ENCODE measurements at regions not wholly inside any gene's neighbourhood (a gene's known extent, or its start where the extent isn't known, plus 50 kb on each side); places are given as distances from the start of the nearest gene placed in this dataset.

DNA sequence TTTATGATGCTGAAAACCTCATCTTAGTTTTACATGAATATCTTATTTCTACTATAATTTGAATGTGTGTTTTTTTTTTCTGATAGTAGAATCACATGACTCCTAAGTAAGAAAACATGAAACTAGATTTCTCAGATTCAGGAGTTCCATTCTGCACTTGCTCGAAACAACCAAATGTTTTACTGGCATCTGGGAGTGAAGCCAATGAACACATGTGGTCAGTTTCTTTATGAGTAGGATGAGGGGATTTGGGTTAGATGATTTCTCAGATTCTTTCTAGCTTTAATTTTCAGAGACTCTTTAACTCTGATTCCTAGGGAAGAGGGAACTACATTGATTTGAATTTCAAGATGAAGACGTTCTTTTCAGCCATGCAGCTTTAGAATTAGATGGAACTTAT is 225.0 kb upstream of the NT5C1B start:
- H3K9ac ChIP-seq (ENCODE audit: low read length), result no peak overlapping the region
- H3K4me3 ChIP-seq (ENCODE audit: low read length), result no peak overlapping the region
- no peaks in the 10 kb centered on the region for H3K9me3 ChIP-seq (ENCODE audit: control insufficient read depth, low read depth, low read length)
- no peaks in the 10 kb centered on the region for H3K4me1 ChIP-seq (ENCODE audit: control insufficient read depth, low read depth, low read length)
- H3K27me3 ChIP-seq (ENCODE audit: control insufficient read depth, insufficient read depth, low read length), result no peaks in the 10 kb centered on the region
- H3K36me3 ChIP-seq (ENCODE audit: control insufficient read depth, low read depth, low read length), result no peaks in the 10 kb centered on the region
- H3K27ac ChIP-seq (ENCODE audit: low read length), result no peak overlapping the region

DNA sequence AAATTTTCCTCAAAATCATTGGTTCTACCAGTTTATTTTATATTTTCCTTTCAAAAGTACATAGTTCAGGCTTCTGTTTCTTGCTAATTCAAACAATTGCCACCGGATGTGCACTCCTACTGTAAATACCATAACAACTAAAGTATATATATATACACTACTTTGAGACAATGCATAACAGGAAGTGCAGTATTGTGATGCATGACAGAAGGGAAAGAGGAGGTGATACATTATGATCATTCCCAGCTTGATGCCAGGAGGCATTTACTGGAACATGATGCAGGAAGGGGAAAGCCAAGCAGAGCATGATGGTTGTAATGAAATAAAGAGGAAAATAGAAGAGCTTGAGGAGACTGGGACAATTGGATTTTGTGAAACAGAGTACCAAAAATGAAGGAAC is 215.2 kb upstream of the NT5C1B start:
- no peaks in the 10 kb centered on the region for H3K9me3 ChIP-seq (ENCODE audit: control insufficient read depth, low read depth, low read length)
- no peak overlapping the region for H3K9ac ChIP-seq (ENCODE audit: low read length)
- H3K36me3 ChIP-seq (ENCODE audit: control insufficient read depth, low read depth, low read length), result no peaks in the 10 kb centered on the region
- no peak overlapping the region for H3K27ac ChIP-seq (ENCODE audit: low read length)
- no peak overlapping the region for H3K4me3 ChIP-seq (ENCODE audit: low read length)
- no peaks in the 10 kb centered on the region for H3K27me3 ChIP-seq (ENCODE audit: control insufficient read depth, insufficient read depth, low read length)
- H3K4me1 ChIP-seq (ENCODE audit: control insufficient read depth, low read depth, low read length), result no peaks in the 10 kb centered on the region

DNA sequence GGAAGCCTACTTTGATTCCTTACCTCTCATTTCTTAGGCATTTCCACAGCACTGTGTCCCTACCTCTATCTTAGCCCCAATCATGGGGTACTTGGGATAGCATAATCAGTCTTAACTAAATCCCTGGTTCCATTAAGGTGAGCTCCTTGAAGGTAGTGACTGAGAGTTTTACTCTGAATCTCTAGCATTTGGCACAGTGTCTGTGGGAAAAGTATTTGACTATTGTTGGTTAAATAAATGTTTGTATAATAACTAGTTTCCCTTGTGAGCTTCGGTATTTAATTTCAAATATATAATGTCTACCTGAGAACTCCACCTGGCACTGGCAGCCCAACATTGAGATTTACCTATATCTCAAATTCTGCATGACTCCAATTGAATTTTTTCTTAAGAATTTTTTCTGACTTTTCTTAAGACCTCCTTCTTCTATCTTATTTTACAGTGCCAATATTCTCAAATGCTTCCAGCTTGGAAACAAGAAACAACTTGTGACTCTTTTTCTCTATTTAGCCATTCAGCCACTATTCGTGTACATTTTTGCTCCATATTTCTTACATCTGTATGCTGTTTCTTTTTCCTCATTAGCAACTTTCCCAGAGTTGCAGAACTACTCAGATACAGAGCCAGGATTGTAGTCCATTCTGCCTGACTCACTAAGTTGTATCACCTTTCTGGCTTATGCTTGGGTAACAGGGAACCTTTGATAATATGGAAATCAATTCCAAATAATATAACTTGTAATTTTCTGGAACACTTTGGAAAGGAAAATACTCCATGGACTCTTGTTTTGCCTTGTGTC is 214.0 kb upstream of the NT5C1B start:
- no peak overlapping the region for H3K27ac ChIP-seq (ENCODE audit: low read length)
- no peaks in the 10 kb centered on the region for H3K9me3 ChIP-seq (ENCODE audit: control insufficient read depth, low read depth, low read length)
- H3K4me1 ChIP-seq (ENCODE audit: control insufficient read depth, low read depth, low read length), result no peaks in the 10 kb centered on the region
- no peak overlapping the region for H3K4me3 ChIP-seq (ENCODE audit: low read length)
- H3K36me3 ChIP-seq (ENCODE audit: control insufficient read depth, low read depth, low read length), result no peaks in the 10 kb centered on the region
- no peaks in the 10 kb centered on the region for H3K27me3 ChIP-seq (ENCODE audit: control insufficient read depth, insufficient read depth, low read length)
- no peak overlapping the region for H3K9ac ChIP-seq (ENCODE audit: low read length)

DNA sequence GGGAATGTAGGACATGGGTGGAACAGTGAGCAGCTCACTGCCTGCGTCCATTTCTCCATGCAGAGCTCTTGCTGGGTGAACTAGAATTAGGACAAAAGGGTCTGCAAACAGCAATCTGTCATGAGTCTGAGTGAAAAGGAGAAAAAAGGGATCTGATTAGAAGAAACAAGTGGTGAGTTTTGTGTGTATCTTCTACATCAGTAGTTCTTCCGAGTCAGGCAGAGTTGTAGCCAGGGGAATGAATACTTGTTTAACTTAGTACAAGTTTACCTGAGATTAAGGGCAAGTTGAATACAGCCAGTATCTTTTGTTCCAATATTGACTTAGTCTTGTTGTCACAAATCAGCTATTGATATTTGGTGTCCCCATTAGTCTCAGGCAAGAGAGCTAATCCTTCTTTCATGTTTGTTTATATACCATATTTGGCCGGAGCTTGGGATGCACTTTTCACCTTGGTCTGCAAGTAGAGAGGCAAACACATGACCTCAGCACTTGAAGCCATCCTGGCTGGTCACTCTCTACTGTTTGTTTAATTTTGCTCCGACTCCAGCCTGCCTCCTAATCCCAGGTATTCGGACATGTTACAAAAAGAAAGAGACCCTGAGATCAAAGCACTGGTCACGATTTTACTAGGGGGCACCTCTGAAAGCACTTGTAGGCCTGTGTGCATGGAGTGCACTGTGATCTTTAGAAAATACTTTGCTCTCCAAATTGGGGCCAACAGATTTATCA is 211.0 kb upstream of the NT5C1B start:
- Histone ChIP-seq H3K4me3 (ENCODE audit: low read length) (no peak overlapping the region), H3K27me3 (ENCODE audit: control insufficient read depth, insufficient read depth, low read length) (no peaks in the 10 kb centered on the region), H3K9me3 (ENCODE audit: control insufficient read depth, low read depth, low read length) (no peaks in the 10 kb centered on the region), H3K9ac (ENCODE audit: low read length) (no peak overlapping the region), H3K36me3 (ENCODE audit: control insufficient read depth, low read depth, low read length) (no peaks in the 10 kb centered on the region), H3K27ac (ENCODE audit: low read length) (no peak overlapping the region), H3K4me1 (ENCODE audit: control insufficient read depth, low read depth, low read length) (no peaks in the 10 kb centered on the region)

DNA sequence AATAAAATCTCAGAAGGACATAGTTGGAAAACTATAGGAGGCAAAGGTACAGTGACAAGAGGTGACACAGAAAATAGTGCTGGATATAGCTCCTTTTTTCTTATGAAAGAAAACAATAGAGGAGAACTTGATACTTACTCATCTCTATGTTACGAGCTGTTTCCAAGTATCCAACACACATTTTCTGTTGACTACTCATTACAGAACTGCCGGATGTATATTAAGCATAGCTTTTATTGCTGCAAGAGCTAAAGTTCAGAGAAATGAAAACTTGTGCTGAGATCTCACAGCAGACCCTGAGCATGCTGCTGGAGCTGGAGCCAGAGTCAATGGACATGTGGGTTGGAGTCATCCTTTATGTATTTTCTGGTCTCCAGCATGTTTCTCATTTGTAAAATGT is 210.0 kb upstream of the NT5C1B start:
- Histone ChIP-seq H3K36me3 (ENCODE audit: control insufficient read depth, low read depth, low read length) (no peaks in the 10 kb centered on the region), H3K27ac (ENCODE audit: low read length) (no peak overlapping the region), H3K4me1 (ENCODE audit: control insufficient read depth, low read depth, low read length) (no peaks in the 10 kb centered on the region), H3K27me3 (ENCODE audit: control insufficient read depth, insufficient read depth, low read length) (no peaks in the 10 kb centered on the region), H3K9me3 (ENCODE audit: control insufficient read depth, low read depth, low read length) (no peaks in the 10 kb centered on the region), H3K4me3 (ENCODE audit: low read length) (no peak overlapping the region), H3K9ac (ENCODE audit: low read length) (no peak overlapping the region)

DNA sequence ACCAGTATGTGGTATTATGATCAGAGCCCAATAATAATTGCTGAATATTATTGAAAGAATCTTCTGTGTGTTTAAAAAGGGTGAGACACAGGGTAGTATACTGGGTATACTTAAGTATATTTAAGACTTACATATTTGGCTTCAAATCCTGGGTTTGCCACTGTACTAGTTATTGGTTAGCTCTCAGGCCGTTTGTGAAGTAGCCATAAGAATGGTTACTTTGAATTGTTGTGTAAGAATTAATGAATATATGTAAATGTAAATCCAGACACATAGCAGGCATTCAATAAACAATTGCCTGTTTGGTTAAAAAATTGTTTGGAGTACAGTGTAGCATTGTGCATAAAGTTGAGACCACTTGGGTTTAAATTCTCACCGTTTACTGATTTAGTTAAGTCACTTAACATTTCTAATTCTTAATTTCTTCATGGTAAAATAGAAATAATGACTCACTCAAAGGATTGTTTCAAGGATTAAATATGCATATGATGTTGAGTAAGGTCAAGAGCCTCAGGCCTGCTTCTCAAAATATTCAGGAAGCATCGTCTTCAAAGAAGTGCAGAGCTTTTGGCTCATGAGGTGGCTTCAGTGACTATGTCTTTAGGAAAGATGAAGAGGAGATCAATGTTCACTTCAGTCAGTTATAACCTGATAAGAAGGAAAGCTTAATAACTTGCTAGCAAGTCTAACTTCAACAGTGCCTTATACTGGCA is 207.9 kb upstream of the NT5C1B start:
- Histone ChIP-seq H3K9me3 (ENCODE audit: control insufficient read depth, low read depth, low read length) (no peaks in the 10 kb centered on the region), H3K27me3 (ENCODE audit: control insufficient read depth, insufficient read depth, low read length) (no peaks in the 10 kb centered on the region), H3K36me3 (ENCODE audit: control insufficient read depth, low read depth, low read length) (no peaks in the 10 kb centered on the region), H3K27ac (ENCODE audit: low read length) (no peak overlapping the region), H3K4me3 (ENCODE audit: low read length) (no peak overlapping the region), H3K9ac (ENCODE audit: low read length) (no peak overlapping the region), H3K4me1 (ENCODE audit: control insufficient read depth, low read depth, low read length) (no peaks in the 10 kb centered on the region)

DNA sequence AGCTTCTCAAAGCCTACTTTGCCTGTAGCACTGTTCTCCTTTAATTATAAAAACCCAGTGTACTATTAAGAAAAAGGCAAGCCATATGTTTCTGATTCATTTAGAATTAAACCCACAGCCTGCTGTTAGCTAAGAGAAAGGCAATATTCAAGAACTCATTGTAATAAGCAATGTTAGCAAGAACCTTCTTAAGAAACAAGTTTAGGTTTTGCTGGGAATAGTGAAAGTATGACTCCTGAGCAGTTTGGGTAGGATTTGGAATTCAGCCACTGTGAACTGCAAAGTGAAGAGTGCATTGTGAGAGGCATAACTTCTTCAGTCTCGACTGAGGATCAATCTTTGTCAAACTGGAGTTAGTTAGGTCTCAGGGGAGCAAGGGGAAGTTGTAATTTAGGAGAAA is 206.5 kb upstream of the NT5C1B start:
- H3K27ac ChIP-seq (ENCODE audit: low read length), result no peak overlapping the region
- H3K4me1 ChIP-seq (ENCODE audit: control insufficient read depth, low read depth, low read length), result no peaks in the 10 kb centered on the region
- H3K27me3 ChIP-seq (ENCODE audit: control insufficient read depth, insufficient read depth, low read length), result no peaks in the 10 kb centered on the region
- H3K9me3 ChIP-seq (ENCODE audit: control insufficient read depth, low read depth, low read length), result no peaks in the 10 kb centered on the region
- no peak overlapping the region for H3K4me3 ChIP-seq (ENCODE audit: low read length)
- no peak overlapping the region for H3K9ac ChIP-seq (ENCODE audit: low read length)
- no peaks in the 10 kb centered on the region for H3K36me3 ChIP-seq (ENCODE audit: control insufficient read depth, low read depth, low read length)

DNA sequence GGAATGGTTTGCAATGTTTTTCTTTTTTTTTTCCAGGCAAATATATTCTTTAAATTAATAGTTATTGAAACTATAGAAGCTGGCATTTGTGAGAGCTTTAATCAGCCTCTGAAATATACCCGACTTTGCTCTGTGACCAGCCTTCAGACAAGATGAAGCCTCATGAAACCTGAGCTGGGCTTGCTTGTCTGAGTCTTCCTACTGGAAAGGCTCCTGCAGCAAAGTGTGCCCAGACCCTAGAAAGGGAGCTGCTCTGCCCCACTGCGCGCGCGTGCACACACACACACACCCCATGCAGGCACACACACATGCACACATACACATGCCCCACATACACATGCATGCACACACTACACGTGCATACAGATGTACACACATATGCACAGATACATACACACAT is 203.3 kb upstream of the NT5C1B start:
- no peak overlapping the region for H3K9ac ChIP-seq (ENCODE audit: low read length)
- no peaks in the 10 kb centered on the region for H3K4me1 ChIP-seq (ENCODE audit: control insufficient read depth, low read depth, low read length)
- no peaks in the 10 kb centered on the region for H3K27me3 ChIP-seq (ENCODE audit: control insufficient read depth, insufficient read depth, low read length)
- H3K27ac ChIP-seq (ENCODE audit: low read length), result no peak overlapping the region
- no peak overlapping the region for H3K4me3 ChIP-seq (ENCODE audit: low read length)
- H3K9me3 ChIP-seq (ENCODE audit: control insufficient read depth, low read depth, low read length), result no peaks in the 10 kb centered on the region
- H3K36me3 ChIP-seq (ENCODE audit: control insufficient read depth, low read depth, low read length), result no peaks in the 10 kb centered on the region

DNA sequence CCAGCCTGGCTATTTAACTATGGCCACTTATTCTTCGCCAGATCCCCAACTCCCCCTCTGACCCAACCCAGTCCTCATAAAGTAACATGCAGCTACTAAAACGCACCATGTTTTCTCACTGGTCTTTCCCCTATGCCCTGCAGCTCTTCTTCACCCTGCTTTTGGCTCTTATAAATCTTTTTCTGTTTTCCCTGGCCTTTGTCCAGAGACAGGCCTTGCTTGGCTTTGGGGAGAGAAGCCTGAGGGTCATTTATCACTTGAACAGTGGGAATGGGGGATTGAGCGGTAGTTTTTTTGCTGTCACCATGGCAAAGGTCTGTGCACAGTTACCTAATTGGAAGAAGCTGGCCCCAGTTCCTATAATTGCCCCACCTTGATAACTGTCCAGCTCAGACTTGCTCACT is 202.9 kb upstream of the NT5C1B start:
- Histone ChIP-seq H3K9ac (ENCODE audit: low read length) (no peak overlapping the region), H3K4me3 (ENCODE audit: low read length) (no peak overlapping the region)

DNA sequence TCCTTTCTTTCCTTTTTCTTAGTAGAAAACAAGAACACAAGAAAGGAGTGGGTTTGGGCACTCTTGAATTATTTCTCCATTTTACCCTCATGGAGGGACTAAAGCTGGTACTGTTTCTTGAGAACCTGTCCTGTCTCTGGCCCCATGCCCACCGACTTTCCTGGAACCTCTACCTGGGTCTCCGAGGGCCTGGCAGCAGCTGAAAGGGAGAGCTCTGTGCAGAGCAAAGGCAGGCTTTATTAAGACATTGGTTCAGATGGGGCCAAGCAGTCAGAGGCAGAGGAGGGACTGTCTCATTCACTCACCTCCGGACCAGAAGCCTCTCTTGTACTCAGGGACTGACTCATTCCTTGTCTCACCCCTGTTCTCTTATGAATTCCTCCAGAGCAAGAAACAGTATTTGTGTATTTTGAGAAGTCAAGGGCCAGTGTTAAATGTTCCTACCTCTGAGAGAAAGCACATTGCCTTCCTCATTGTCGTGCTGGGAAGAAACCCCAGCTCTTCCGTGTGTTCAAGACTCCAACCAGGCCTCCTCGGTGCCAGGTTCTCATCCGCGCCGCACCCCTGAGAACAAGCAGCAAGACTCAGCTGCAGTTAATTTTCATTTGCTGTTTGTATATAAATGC is 201.9 kb upstream of the NT5C1B start:
- no peak overlapping the region for H3K4me3 ChIP-seq (ENCODE audit: low read length)
- H3K4me1 ChIP-seq (ENCODE audit: control insufficient read depth, low read depth, low read length), result no peaks in the 10 kb centered on the region
- no peaks in the 10 kb centered on the region for H3K36me3 ChIP-seq (ENCODE audit: control insufficient read depth, low read depth, low read length)
- no peaks in the 10 kb centered on the region for H3K27me3 ChIP-seq (ENCODE audit: control insufficient read depth, insufficient read depth, low read length)
- no peak overlapping the region for H3K9ac ChIP-seq (ENCODE audit: low read length)
- no peak overlapping the region for H3K27ac ChIP-seq (ENCODE audit: low read length)
- no peaks in the 10 kb centered on the region for H3K9me3 ChIP-seq (ENCODE audit: control insufficient read depth, low read depth, low read length)

More for the DNA sequence above, 202.9 kb upstream of the NT5C1B start:
- H3K4me1 ChIP-seq (ENCODE audit: control insufficient read depth, low read depth, low read length), result no peaks in the 10 kb centered on the region
- no peaks in the 10 kb centered on the region for H3K27me3 ChIP-seq (ENCODE audit: control insufficient read depth, insufficient read depth, low read length)
- H3K9me3 ChIP-seq (ENCODE audit: control insufficient read depth, low read depth, low read length), result no peaks in the 10 kb centered on the region
- no peak overlapping the region for H3K27ac ChIP-seq (ENCODE audit: low read length)
- no peaks in the 10 kb centered on the region for H3K36me3 ChIP-seq (ENCODE audit: control insufficient read depth, low read depth, low read length)

DNA sequence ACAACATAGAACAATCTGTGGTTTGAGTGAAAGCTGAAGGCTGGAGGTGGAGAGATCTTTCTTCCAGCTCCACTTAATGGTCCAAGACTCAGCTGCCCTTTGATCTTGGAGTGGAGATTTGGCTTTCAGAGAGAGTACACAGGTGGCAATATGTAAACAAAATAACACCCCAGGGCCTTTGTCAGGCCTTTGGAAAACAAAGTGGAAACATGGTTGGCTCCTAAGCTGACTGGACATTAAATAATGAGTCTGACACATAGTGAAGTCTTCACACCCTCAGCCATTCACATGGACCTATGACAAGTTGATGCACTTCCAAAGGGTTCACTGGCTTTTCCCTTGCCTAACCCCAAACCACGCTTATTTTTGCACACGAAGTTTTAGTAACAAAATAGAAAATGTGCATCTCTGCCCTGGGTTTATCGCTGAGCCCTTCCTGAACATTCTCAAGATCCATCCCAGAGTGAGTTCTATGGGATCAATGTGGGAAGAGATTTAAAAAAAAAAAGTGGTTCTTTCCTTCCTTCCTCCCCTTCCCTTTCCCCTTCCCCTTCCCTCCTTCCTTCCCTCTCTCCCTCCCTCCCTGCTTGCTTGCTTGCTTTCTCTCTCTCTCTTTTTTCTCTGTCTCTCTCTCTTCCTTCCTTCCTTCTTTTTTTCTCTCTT is 201.3 kb upstream of the NT5C1B start:
- H3K4me1 ChIP-seq (ENCODE audit: control insufficient read depth, low read depth, low read length), result no peaks in the 10 kb centered on the region
- no peaks in the 10 kb centered on the region for H3K27me3 ChIP-seq (ENCODE audit: control insufficient read depth, insufficient read depth, low read length)
- H3K27ac ChIP-seq (ENCODE audit: low read length), result no peak overlapping the region
- H3K36me3 ChIP-seq (ENCODE audit: control insufficient read depth, low read depth, low read length), result no peaks in the 10 kb centered on the region
- H3K9ac ChIP-seq (ENCODE audit: low read length), result no peak overlapping the region
- H3K4me3 ChIP-seq (ENCODE audit: low read length), result no peak overlapping the region
- H3K9me3 ChIP-seq (ENCODE audit: control insufficient read depth, low read depth, low read length), result no peaks in the 10 kb centered on the region
